GM19438 (cell line): ENCODE measurements at regions not wholly inside any gene's neighbourhood (a gene's known extent, or its start where the extent isn't known, plus 50 kb on each side); places are given as distances from the start of the nearest gene placed in this dataset.
"Not testable (repeated sequence)": the region's sequence is repeated elsewhere in the genome, so short reads cannot be mapped to it uniquely, and the experiment has no call there.

Experiments
- ATAC-seq: cut with Tn5 transposase; IDR thresholded peaks from one replicate; pipeline ENCODE4 v1.9.1; 2021; ENCODE audit warnings: low read depth; ENCODE audit not compliant: unreplicated experiment

- no peak for ATAC-seq
These were observed 105.6 kb upstream of the FOXA2 start for GRCh38 chr20:22690000-22690399.

- no peak for ATAC-seq
These were observed 106.3 kb upstream of the FOXA2 start for GRCh38 chr20:22690616-22691179.

GRCh38 chr20:22691369-22692118, 107.2 kb upstream of the FOXA2 start:
- ATAC-seq: peak; percentile 87

GRCh38 chr20:22692119-22692475, 107.7 kb upstream of the FOXA2 start:
- no peak for ATAC-seq

- not testable (repeated sequence) for ATAC-seq
These were observed 108.2 kb upstream of the FOXA2 start for GRCh38 chr20:22692620-22693019.

GRCh38 chr20:22696759-22697158, 112.4 kb upstream of the FOXA2 start:
- no peak for ATAC-seq

- no peak for ATAC-seq
These were observed 114.0 kb upstream of the FOXA2 start for GRCh38 chr20:22698259-22698842.

GRCh38 chr20:22699396-22699795, 115.0 kb upstream of the FOXA2 start:
- no peak for ATAC-seq

GRCh38 chr20:22700367-22700766, 116.0 kb upstream of the FOXA2 start:
- ATAC-seq: no peak

GRCh38 chr20:22701679-22702308, 117.4 kb upstream of the FOXA2 start:
- ATAC-seq: no peak

- ATAC-seq: no peak
These were observed 119.5 kb upstream of the FOXA2 start for GRCh38 chr20:22703843-22704242.

GRCh38 chr20:22711971-22712755, 127.8 kb upstream of the FOXA2 start:
- no peak for ATAC-seq

GRCh38 chr20:22716821-22717351, 132.5 kb upstream of the FOXA2 start:
- no peak for ATAC-seq

- ATAC-seq: no peak
These were observed 133.1 kb upstream of the FOXA2 start for GRCh38 chr20:22717466-22717865.

GRCh38 chr20:22719167-22719591, 134.8 kb upstream of the FOXA2 start:
- no peak for ATAC-seq

GRCh38 chr20:22720206-22720605, 135.8 kb upstream of the FOXA2 start:
- ATAC-seq: no peak

- no peak for ATAC-seq
These were observed 138.4 kb upstream of the FOXA2 start for GRCh38 chr20:22722811-22723210.

- ATAC-seq: no peak
These were observed 139.3 kb upstream of the FOXA2 start for GRCh38 chr20:22723659-22724058.

- ATAC-seq: no peak
These were observed 143.9 kb upstream of the FOXA2 start for GRCh38 chr20:22728146-22728745.

- ATAC-seq: no peak
These were observed 144.8 kb upstream of the FOXA2 start for GRCh38 chr20:22729180-22729579.
